Panc1 (cell line): ENCODE measurements at regions not wholly inside any gene's neighbourhood (a gene's known extent, or its start where the extent isn't known, plus 50 kb on each side); places are given as distances from the start of the nearest gene placed in this dataset.

Experiments
- ATAC-seq: fragments of 200-7000 bp; cut with Tn5 transposase; 2 replicates; pipeline ENCODE4 v1.9.1; 2020; ENCODE audit warnings: mild to moderate bottlenecking, moderate library complexity
- BruUV-seq: library from RNA; stranded (reverse); fragments of 400-500 nt; replicated peaks from 2 replicates; lab custom pipeline; 2021; lab: Mats Ljungman, UMichigan
- CTCF ChIA-PET: fragments of 300-600 bp; sonication (Branson Sonifier 250); formaldehyde crosslinking; loops from one replicate; lab custom pipeline; 2022; ENCODE audit warnings: antibody characterized with exemption; lab: Charles Lee
- POLR2A ChIA-PET: fragments of 300-600 bp; sonication (Branson Sonifier 250); formaldehyde crosslinking; loops from one replicate; lab custom pipeline; 2022; ENCODE audit warnings: antibody characterized with exemption; lab: Charles Lee
- DNase-seq: peaks from one replicate; pipeline ENCODE4 v3.0.0-alpha.2; 2010; ENCODE audit warnings: low read depth, low spot score
- H3K27ac ChIP-seq: 2 replicates; pipeline ENCODE4 v1.5.1; 2011; ENCODE audit warnings: mild to moderate bottlenecking, low read length, inconsistent platforms
- H3K27me3 ChIP-seq: fragments of 200-500 bp; sonication (Bioruptor generic); 2 replicates; pipeline ENCODE4 v1.6.0; 2014; ENCODE audit warnings: low read length, inconsistent platforms; ENCODE audit not compliant: control insufficient read depth, insufficient read depth
- H3K36me3 ChIP-seq: fragments of 200-500 bp; sonication (Bioruptor generic); 2 replicates; pipeline ENCODE4 v1.5.1; 2014; ENCODE audit warnings: inconsistent platforms, mild to moderate bottlenecking, low read length, moderate library complexity; ENCODE audit not compliant: control insufficient read depth, insufficient read depth
- H3K4me1 ChIP-seq: 2 replicates; pipeline ENCODE4 v1.5.1; 2011; ENCODE audit warnings: inconsistent platforms, mild to moderate bottlenecking, low read length, moderate library complexity; ENCODE audit not compliant: control insufficient read depth, insufficient read depth
- H3K4me3 ChIP-seq, 2 experiments: 2 replicates each; pipeline ENCODE4 v1.5.1; 2011 to 2012; ENCODE audit warnings: low read depth in 2 of 2, low read length in 2 of 2, mild to moderate bottlenecking in 2 of 2, inconsistent platforms in 1 of 2, moderate library complexity in 1 of 2
- H3K9me3 ChIP-seq: fragments of 200-500 bp; sonication (Bioruptor generic); 2 replicates; pipeline ENCODE4 v1.5.1; 2014; ENCODE audit warnings: low read depth, mild to moderate bottlenecking, inconsistent platforms, low read length, moderate library complexity; ENCODE audit not compliant: control insufficient read depth, insufficient read depth
- CTCF ChIP-seq: fragments of 450-650 bp; IDR thresholded peaks from 2 replicates; pipeline ENCODE4 v1.5.1; 2017; ENCODE audit warnings: mild to moderate bottlenecking
- POLR2AphosphoS5 ChIP-seq: IDR thresholded peaks from 2 replicates; pipeline ENCODE4 v1.6.1; 2012; ENCODE audit warnings: mild to moderate bottlenecking, low read depth, low read length, moderate library complexity
- REST ChIP-seq, 2 experiments: IDR thresholded peaks; 2 replicates each; pipeline ENCODE4 v1.6.1; 2011 to 2012; ENCODE audit warnings: low read depth in 2 of 2, control low read depth in 1 of 2, low read length in 1 of 2, mild to moderate bottlenecking in 1 of 2, moderate library complexity in 1 of 2; ENCODE audit not compliant: insufficient read depth in 1 of 2
- SIN3A ChIP-seq: IDR thresholded peaks from 2 replicates; pipeline ENCODE4 v1.6.1; 2012; ENCODE audit warnings: low read depth, mild to moderate bottlenecking, low read length, moderate library complexity, borderline replicate concordance; ENCODE audit not compliant: insufficient read depth
- TCF7L2 ChIP-seq: IDR thresholded peaks from 2 replicates; pipeline ENCODE4 v1.6.1; 2011; ENCODE audit warnings: mild to moderate bottlenecking, low read depth, low read length, inconsistent platforms
- in situ Hi-C: cut with HindIII; loops from 2 replicates; pipeline ENCODE4 v1.10.0; 2016; ENCODE audit warnings: low sequenced_read_pairs, low pct_unique_long_range_greater_than_20kb
- intact Hi-C: fragments of 100-400 bp; cut with micrococcal nuclease; formaldehyde crosslinking; loops from one replicate; pipeline ENCODE4 v1.10.0; 2022; ENCODE audit not compliant: unreplicated experiment

- Histone ChIP-seq H3K27me3 (no peaks in the 10 kb centered on the region), H3K4me1 (no peaks in the 10 kb centered on the region), H3K27ac (no peak overlapping the region), H3K4me3 (no peak overlapping the region), H3K36me3 (no peaks in the 10 kb centered on the region), H3K9me3 (peaks cover 5% of the 10 kb centered on the region; the same call in 1 of the 2 replicates)
- CTCF ChIA-PET: no interaction called here
- ATAC-seq: no peak
- in situ Hi-C loops: no loop called here
- TF ChIP-seq TCF7L2: no peak
- TF ChIP-seq CTCF: no peak
- no peak for TF ChIP-seq POLR2AphosphoS5
- no peak for TF ChIP-seq SIN3A
- no peak for DNase-seq
- BruUV-seq: no TSS peak
- intact Hi-C loops: no loop called here
- POLR2A ChIA-PET: no interaction called here
These were observed 424.3 kb upstream of the ATP10A start for GRCh38 chr15:26287381-26287780.

GRCh38 chr15:26280281-26280680 is 417.2 kb upstream of the ATP10A start:
- H3K27me3 ChIP-seq: no peaks in the 10 kb centered on the region
- in situ Hi-C loops: no loop called here
- no TSS peak for BruUV-seq
- H3K36me3 ChIP-seq: no peaks in the 10 kb centered on the region
- TF ChIP-seq CTCF: no peak
- TF ChIP-seq POLR2AphosphoS5: no peak
- no peak for TF ChIP-seq SIN3A
- TF ChIP-seq REST (IDR thresholded peaks at IDR 0.05; ENCODE audit: insufficient read depth in 1 of 2, low read depth in 2 of 2, low read length in 1 of 2): no peak
- no peak for TF ChIP-seq TCF7L2
- no peaks in the 10 kb centered on the region for H3K9me3 ChIP-seq
- ATAC-seq: no peak
- ChIA-PET CTCF (no interaction called here), POLR2A (no interaction called here)
- no peak overlapping the region for H3K4me3 ChIP-seq
- no peak for DNase-seq
- intact Hi-C loops: no loop called here
- no peaks in the 10 kb centered on the region for H3K4me1 ChIP-seq
- H3K27ac ChIP-seq: no peak overlapping the region
